DND-41 (cell line): ENCODE measurements at regions not wholly inside any gene's neighbourhood (a gene's known extent, or its start where the extent isn't known, plus 50 kb on each side); places are given as distances from the start of the nearest gene placed in this dataset.

Experiments used
- EZH2 ChIP-seq: IDR thresholded peaks from 3 replicates; pipeline ENCODE4 v1.6.1; 2012; ENCODE audit warnings: borderline replicate concordance, low read depth, mild to moderate bottlenecking, moderate library complexity, low read length, inconsistent platforms; ENCODE audit not compliant: severe bottlenecking
- TF ChIP-seq, protein P1 (sequence below): IDR thresholded peaks from 2 replicates; pipeline ENCODE4 v1.5.1; 2012; ENCODE audit warnings: borderline replicate concordance, low read length, moderate library complexity, mild to moderate bottlenecking; ENCODE audit not compliant: poor library complexity, severe bottlenecking; ENCODE audit errors: extremely low read depth

DNA sequence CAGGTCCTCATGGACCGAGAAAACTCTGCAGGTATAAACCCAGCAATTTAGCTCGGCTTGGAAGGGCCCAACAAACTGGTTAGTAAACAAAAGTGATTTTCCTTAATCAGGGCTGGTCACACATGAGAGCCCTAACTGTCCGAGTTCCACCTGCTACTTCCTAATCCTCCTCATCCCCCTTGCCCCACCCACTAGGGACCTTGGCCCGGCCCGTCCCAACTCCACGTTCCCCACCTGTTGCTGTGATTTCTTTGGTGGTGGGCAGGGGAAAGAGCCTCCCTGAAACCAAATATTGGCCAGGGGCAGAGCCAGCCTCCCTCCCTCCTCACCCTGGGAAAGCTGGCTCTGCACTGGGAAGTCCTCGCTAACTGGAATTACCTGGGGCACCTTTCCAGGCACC lies 304.2 kb upstream of the PROX1 start:
- TF ChIP-seq, protein P1, sequence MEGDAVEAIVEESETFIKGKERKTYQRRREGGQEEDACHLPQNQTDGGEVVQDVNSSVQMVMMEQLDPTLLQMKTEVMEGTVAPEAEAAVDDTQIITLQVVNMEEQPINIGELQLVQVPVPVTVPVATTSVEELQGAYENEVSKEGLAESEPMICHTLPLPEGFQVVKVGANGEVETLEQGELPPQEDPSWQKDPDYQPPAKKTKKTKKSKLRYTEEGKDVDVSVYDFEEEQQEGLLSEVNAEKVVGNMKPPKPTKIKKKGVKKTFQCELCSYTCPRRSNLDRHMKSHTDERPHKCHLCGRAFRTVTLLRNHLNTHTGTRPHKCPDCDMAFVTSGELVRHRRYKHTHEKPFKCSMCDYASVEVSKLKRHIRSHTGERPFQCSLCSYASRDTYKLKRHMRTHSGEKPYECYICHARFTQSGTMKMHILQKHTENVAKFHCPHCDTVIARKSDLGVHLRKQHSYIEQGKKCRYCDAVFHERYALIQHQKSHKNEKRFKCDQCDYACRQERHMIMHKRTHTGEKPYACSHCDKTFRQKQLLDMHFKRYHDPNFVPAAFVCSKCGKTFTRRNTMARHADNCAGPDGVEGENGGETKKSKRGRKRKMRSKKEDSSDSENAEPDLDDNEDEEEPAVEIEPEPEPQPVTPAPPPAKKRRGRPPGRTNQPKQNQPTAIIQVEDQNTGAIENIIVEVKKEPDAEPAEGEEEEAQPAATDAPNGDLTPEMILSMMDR: no peak
- TF ChIP-seq EZH2: no peak
